ENCODE measurements at regions not wholly inside any gene's neighbourhood (a gene's known extent, or its start where the extent isn't known, plus 50 kb on each side); places are given as distances from the start of the nearest gene placed in this dataset.
A peak's percentile ranks its signal among the peaks of the same experiment; 100 is the strongest.

DNA sequence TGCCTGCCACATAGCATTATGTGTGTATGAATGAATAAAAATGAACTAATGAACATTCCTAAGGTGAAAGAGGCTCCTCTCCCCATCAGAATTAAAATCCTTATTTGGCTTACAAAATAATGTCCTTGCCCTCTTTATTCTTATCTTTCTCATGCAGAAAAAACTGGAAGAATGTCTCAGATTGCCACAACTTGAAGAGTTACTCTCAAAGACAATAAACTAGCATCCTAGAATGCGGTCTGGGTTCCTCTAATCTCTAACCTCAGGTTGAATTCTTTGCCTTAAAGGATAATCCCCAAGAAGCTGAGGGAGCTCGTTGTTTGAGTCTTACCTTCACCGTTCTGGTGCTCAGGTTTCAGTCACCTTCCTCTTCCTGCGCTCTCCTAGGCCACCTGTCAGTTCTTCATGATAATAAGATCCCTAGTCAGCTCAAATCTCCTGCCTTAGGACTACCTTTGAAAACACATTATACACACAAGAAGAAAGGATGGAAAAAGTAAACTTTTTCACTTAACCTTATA, 147.1 kb downstream of the PHLDA1 start:
- H3K9me3 Mint-ChIP-seq: peaks cover 3% of the 10 kb centered on the region
- Histone ChIP-seq H2AFZ (replicated peaks) (no peak overlapping the region), H3K4me3 (no peak overlapping the region), H3K9ac (no peak overlapping the region), H3K27ac (no peak overlapping the region), H3K79me2 (ENCODE audit: low read depth) (no peaks in the 10 kb centered on the region), H3K36me3 (no peaks in the 10 kb centered on the region), H3F3A (ENCODE audit: low read depth) (no peaks in the 10 kb centered on the region), H4K20me1 (ENCODE audit: low read depth) (no peaks in the 10 kb centered on the region), H3K4me2 (no peak overlapping the region), H3K9me3 (ENCODE audit: low read depth) (no peaks in the 10 kb centered on the region), H3K4me1 (peaks cover 20% of the 10 kb centered on the region), H3K27me3 (no peaks in the 10 kb centered on the region)
- peaks cover 17% of the 10 kb centered on the region for H3K4me1 Mint-ChIP-seq
- DNase-seq (ENCODE audit: low spot score): peak; percentile 34
- H3K36me3 Mint-ChIP-seq: no peaks in the 10 kb centered on the region
- no peaks in the 10 kb centered on the region for H3K27me3 Mint-ChIP-seq (ENCODE audit: insufficient read depth, low read depth)
- H3K27ac Mint-ChIP-seq: no peak overlapping the region
- no peak for TF ChIP-seq EZH2phosphoT487 (IDR thresholded peaks at IDR 0.05)
- TF ChIP-seq, protein P1, sequence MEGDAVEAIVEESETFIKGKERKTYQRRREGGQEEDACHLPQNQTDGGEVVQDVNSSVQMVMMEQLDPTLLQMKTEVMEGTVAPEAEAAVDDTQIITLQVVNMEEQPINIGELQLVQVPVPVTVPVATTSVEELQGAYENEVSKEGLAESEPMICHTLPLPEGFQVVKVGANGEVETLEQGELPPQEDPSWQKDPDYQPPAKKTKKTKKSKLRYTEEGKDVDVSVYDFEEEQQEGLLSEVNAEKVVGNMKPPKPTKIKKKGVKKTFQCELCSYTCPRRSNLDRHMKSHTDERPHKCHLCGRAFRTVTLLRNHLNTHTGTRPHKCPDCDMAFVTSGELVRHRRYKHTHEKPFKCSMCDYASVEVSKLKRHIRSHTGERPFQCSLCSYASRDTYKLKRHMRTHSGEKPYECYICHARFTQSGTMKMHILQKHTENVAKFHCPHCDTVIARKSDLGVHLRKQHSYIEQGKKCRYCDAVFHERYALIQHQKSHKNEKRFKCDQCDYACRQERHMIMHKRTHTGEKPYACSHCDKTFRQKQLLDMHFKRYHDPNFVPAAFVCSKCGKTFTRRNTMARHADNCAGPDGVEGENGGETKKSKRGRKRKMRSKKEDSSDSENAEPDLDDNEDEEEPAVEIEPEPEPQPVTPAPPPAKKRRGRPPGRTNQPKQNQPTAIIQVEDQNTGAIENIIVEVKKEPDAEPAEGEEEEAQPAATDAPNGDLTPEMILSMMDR (IDR thresholded peaks at IDR 0.05): no peak
- TF ChIP-seq EZH2 (IDR thresholded peaks at IDR 0.05): no peak
- no peak overlapping the region for H3K4me3 Mint-ChIP-seq

DNA sequence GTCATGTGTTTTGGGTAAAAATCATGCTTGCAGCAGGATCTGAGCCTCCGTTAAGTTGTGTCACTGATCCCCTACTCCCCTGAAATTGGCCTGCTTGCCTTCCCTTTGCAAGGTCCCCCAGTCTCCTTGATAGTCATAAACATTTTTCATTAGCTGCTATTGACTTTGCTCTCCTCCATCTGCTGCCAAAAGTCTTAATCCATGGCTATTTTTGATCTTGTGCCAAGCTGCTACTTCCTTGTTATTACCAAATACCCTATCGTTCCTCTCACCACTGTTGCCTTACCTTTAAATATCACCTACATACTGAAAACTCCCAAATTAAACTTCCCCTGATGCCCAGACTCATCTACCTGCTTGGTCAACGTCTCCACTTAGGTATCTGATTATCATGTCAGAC, 148.3 kb downstream of the PHLDA1 start:
- Histone ChIP-seq H2AFZ (replicated peaks) (no peak overlapping the region), H3F3A (ENCODE audit: low read depth) (no peaks in the 10 kb centered on the region), H3K4me2 (no peak overlapping the region), H3K27ac (no peak overlapping the region), H3K36me3 (no peaks in the 10 kb centered on the region), H4K20me1 (ENCODE audit: low read depth) (no peaks in the 10 kb centered on the region), H3K4me1 (peaks cover 15% of the 10 kb centered on the region), H3K27me3 (no peaks in the 10 kb centered on the region), H3K9ac (no peak overlapping the region), H3K79me2 (ENCODE audit: low read depth) (no peaks in the 10 kb centered on the region), H3K9me3 (ENCODE audit: low read depth) (no peaks in the 10 kb centered on the region), H3K4me3 (no peak overlapping the region)
- TF ChIP-seq EZH2 (IDR thresholded peaks at IDR 0.05): no peak
- TF ChIP-seq EZH2phosphoT487 (IDR thresholded peaks at IDR 0.05): no peak
- TF ChIP-seq, protein P1 (IDR thresholded peaks at IDR 0.05): no peak
- Mint-ChIP-seq H3K4me3 (no peak overlapping the region), H3K4me1 (peaks cover 11% of the 10 kb centered on the region), H3K27me3 (ENCODE audit: insufficient read depth, low read depth) (no peaks in the 10 kb centered on the region), H3K9me3 (peaks cover 3% of the 10 kb centered on the region), H3K27ac (no peak overlapping the region), H3K36me3 (no peaks in the 10 kb centered on the region)
- no peak for DNase-seq (ENCODE audit: low spot score)

DNA sequence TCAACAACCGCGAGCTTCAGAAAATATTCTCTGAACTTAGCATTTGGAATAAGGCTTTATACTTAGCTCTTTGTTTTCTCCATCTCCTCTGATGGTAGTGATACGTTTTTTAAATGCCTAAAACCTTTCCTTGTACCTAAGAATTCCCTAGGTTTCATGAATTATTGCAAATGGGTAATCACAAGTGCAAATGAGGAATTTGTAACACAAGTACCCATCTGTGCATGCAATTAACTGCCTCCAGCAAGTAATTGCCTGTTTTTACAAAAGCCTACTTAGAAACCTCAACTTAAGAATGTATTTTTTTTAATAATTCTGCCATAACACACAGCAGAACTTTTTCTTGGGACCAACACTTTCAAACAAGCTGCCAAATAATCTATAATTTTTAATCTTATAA, 149.2 kb downstream of the PHLDA1 start:
- no peaks in the 10 kb centered on the region for H4K20me1 ChIP-seq (ENCODE audit: low read depth)
- H3K4me2 ChIP-seq: no peak overlapping the region
- peaks cover under 1% of the 10 kb centered on the region for H3K9me3 Mint-ChIP-seq
- H3K36me3 Mint-ChIP-seq: no peaks in the 10 kb centered on the region
- no peak overlapping the region for H2AFZ ChIP-seq (replicated peaks)
- no peak overlapping the region for H3K4me3 Mint-ChIP-seq
- no peak for DNase-seq (ENCODE audit: low spot score)
- no peaks in the 10 kb centered on the region for H3F3A ChIP-seq (ENCODE audit: low read depth)
- no peak overlapping the region for H3K4me3 ChIP-seq
- H3K36me3 ChIP-seq: no peaks in the 10 kb centered on the region
- H3K27ac ChIP-seq: no peak overlapping the region
- TF ChIP-seq EZH2phosphoT487 (IDR thresholded peaks at IDR 0.05): no peak
- TF ChIP-seq, protein P1 (IDR thresholded peaks at IDR 0.05): no peak
- TF ChIP-seq EZH2 (IDR thresholded peaks at IDR 0.05): no peak
- peaks cover 23% of the 10 kb centered on the region for H3K4me1 ChIP-seq
- H3K27me3 Mint-ChIP-seq (ENCODE audit: insufficient read depth, low read depth): no peaks in the 10 kb centered on the region
- H3K27me3 ChIP-seq: no peaks in the 10 kb centered on the region
- no peaks in the 10 kb centered on the region for H3K9me3 ChIP-seq (ENCODE audit: low read depth)
- peaks cover 19% of the 10 kb centered on the region for H3K4me1 Mint-ChIP-seq
- no peaks in the 10 kb centered on the region for H3K79me2 ChIP-seq (ENCODE audit: low read depth)
- H3K27ac Mint-ChIP-seq: no peak overlapping the region
- no peak overlapping the region for H3K9ac ChIP-seq
